CD4-positive, alpha-beta T cell treated with Interleukin-15 for 4 hours (primary cell): ENCODE measurements at regions not wholly inside any gene's neighbourhood (a gene's known extent, or its start where the extent isn't known, plus 50 kb on each side); places are given as distances from the start of the nearest gene placed in this dataset.

Experiments
- DNase-seq: peaks from one replicate; pipeline ENCODE4 v3.0.0-alpha.2; 2020; ENCODE audit warnings: low spot score

DNA sequence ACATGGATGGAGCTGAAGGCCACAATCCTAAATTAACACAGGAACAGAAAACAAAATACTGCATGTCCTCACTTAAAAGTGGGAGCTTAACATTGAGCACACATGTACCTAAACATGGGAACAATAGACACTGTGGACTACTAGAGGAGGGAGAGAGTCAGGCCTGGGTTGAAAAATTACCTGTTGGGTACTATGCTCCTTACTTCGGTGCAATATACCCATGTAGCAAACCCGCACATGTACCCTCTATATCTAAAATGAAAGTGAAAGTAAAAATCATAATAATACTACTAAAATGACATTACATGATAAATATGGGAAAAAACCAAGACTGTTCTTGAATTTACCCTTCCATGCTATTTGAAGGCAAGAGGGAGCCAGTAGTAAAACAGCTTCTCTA is 1273.8 kb upstream of the ADGRB3 start:
- no peak for DNase-seq

DNA sequence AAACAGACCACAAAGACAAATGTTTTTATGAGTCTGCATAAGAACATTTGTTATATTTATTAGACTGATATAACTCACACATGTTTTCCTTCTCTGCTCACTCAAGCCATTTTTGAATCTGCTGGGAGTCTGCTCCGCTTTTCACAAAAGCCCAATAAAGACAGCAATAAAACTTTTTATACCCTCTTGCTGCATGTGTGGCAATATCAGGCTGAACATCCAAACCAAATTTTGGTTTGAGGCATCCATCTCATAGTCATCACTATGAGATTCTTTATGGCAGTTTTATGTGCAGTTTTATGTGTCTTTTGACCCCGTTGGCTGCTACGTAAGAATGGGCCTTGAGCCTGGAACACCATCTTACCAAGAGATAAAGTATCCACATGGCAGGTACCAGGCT is 1276.8 kb upstream of the ADGRB3 start:
- DNase-seq = no peak

DNA sequence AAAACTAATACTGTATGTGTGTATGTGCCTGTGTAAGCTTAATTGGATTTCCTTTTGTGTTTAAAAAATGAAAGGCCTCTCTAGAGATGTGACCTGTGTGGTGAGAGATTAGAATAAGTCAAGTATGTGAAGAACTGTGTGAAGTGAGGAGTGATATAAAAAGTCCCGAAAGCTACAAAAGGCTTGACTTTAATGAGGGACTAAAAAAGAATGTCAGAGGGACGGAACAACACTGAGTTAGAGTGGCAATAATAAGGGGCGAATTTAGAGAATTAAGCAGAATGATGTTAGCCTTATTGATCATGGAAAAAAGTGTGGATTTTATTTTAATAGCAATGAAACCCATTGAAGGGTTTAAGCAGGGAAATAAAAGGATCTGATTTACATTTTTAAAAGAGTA is 1281.2 kb upstream of the ADGRB3 start:
- no peak for DNase-seq

DNA sequence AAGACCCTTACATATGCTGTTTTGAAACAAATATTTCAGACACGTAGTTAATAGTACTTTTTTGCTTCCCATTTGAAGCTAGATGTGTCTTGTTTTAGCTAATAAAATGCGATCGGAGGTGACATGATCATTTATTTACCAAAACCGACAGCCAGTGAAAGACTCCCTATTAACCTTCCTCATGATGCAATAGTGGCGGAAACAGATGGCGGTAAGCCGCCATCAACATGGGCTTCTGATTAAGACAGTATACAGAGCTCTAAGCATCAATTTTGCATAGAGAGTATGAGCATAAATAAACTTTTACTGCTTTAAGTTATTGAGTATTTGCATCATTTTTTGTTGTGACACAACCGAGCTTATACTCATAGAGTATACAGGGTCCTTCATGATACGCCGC is 1282.4 kb upstream of the ADGRB3 start:
- no peak for DNase-seq

DNA sequence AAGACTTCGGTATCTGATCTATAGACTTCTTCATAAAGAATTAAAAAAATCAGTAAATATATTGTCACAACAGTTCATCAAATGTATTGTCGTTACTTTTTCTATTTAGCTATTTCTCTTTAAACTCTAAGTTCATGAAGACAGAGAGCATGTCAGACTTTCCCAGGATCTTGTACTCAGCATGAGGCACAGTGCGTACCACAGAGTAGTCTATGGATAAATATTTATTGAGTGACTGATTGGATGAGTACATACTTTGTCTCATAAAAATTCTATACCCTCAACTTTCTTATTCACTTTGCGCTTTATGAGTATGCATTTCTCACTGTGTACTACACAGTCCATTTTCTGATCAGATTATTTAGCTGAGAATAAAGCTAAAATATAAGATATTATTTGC is 1284.4 kb upstream of the ADGRB3 start:
- no peak for DNase-seq

DNA sequence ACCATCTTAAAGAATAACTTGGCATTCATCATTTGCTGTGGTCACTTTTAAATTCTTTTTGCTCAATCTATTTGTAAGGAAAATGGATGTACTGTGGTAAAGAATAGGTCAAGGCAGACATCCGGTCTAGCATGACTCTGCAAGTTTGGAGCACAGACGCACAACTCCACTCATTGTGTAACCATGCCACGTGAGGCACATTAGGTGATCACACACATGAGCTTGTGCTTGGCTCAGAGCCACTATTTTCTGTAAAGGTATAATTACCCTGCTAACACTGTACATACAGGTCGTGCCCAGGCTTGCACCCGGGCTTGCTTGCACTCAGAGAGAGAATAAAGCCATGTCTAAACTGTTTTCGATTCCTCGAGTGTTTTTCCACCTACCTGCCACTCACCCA is 1289.1 kb upstream of the ADGRB3 start:
- no peak for DNase-seq

DNA sequence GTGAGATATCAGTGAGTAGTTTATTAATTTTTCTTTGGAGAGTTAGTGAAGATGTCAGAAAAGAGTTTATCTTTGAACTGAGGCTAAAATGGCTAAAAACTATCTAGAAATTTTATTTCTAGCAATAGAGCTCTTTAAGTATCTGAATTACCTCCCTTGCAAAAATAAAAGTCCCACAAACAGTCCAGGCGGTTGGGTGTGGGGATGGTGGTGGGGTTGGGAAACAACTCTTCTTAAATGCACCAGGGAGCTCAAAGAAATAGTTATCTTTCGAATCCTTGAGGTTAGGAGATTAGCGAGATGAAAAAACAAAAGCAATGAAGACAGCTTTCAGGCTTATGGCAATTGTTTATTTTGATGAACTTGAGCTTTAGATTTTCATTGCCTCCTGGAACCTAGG is 1299.1 kb upstream of the ADGRB3 start:
- DNase-seq = no peak

DNA sequence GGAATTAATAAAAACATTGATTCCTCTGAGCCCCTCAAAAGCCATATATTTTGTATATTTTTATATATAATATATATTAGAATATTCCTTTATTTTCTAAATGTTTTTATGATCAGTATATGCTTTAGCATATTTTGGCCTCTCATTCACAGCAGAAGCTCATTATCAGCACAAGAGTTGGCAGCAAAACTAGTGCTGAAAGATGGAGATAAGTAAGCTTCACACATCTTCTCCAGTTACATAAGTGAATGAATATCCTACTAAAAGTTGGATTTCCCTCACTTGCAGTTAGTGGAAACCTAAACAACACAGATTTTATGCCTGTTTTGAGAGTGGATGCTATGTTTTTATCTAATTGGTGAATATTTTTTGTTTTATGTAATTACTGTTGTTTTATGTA is 1303.8 kb upstream of the ADGRB3 start:
- DNase-seq = no peak

DNA sequence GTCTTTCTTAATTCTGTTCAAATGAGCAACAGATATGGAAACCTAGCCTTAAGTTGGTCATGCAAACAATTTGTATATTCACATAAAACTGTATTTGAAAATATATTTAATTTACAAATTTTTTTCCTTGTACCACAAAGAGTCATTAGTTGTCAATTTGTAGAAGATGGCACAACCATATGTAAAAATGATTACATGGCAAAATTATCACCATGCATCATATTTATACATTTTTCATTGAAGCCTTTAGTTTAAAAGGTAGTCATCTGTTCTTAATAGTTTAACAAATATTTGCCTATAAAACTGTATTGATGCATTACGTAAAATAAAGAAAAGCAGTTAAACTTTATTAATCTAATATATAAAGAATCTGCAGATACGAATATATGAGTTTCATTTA is 1306.8 kb upstream of the ADGRB3 start:
- no peak for DNase-seq

DNA sequence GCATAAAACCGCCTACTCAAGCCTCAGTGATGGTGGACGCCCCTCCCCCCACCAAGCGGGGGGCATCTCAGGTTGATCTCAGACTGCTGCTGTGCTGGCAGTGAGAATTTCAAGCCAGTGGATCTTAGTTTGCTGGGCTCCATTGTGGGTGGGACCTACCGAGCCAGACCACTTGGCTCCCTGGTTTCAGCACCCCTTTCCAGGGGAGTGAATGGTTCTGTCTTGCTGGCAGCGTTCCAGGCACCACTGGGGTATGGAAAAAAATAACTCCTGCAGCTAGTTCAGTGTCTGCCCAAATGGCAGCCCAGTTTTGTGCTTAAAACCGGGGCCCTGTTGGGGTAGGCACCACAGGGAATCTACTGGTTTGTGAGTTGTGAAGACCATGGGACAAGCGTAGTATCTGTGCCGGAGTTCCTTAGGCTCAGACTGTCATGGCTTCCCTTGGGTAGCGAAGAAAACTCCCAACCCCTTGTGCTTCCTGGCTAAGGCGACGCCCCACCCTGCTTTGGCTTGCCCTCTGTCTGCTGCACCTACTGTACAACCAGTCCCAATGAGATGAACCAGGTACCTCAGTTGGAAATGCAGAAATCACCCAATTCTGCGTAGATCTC is 1334.5 kb upstream of the ADGRB3 start:
- no peak for DNase-seq

DNA sequence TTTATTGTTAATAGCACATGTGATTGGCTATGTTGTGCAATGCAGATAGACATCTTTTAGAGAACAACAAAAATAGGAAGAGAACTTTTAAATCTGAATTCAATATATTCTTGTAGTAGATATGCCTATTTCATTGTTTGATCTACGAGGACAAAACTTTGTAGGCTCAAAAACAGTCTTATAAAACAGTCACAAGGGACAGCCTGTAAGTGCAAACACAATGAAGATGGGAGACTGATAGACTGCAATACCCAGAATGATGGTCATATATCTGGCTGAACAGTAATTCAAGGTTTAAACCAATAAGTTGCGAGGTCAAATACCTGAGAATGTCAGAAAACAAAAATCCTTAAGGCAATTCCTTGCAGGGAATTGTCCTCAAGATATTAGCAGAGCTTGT is 1342.9 kb upstream of the ADGRB3 start:
- DNase-seq = no peak

DNA sequence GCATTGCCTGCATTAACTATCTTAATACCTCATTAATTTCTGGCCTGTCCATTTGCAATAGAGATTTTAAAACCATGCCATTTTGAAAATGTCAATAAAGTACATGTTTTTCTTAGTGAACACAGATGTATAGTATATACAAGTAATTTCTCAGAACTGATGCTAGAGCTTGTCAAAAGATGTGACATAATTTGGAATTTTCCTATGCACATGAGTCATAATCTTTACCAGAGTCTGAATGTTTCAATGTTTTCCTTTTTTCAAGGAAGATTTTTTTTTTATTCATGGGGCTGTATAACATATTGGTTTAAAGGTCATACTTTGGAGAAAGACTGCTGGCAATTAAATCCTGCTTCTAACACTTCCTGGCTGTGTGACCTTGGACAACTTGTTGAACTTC is 1347.5 kb upstream of the ADGRB3 start:
- no peak for DNase-seq

DNA sequence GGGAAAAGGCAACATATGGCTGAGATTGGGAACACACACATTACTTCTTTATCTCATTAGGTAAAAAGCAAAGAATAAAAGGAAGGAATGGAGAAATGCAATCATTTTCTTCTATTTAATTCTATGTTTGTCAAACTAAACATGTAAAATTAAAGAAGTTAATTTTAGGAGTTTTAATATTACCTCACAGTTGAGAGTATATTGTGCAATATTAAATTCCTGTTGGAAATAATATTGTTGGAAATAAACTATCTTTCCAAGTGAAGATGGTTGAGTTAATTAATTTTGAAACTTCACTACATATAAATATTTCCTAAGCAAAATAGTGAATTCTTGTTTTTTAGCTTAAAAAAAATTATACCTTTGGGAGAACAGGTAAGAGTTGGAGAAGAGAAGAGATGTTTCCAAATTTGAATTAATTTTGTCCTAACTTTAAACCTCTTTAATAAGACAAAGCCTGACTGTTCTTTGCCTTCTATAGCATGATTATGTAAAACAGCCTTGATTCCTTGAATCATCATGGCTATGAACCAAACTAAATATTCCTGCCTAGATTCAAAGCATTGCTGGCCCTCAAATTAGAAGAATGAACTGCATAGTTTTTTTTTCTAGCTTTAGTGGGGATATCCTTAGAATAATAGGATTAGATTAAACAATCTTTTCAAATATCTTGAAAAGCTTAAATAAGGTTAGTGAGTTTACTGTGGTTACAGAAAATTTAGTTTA is 1349.1 kb upstream of the ADGRB3 start:
- DNase-seq = no peak

DNA sequence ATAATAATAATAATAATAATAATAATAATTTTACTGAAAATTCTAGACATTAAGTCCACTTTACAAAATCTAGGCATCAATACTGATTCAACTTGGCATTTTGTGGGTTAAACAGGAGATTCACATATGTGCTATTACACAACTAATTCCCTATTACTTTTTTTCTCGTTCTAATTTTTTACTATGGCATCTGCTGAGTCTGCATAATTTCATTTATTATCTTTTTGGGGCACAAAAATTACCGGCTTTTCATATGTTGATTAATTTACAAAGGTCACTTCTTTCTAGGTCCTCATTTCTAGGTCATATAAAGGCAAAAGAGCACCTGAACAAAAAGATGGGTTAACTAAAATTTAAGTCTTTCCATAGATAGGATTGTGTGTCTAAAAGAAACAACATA is 1357.8 kb upstream of the ADGRB3 start:
- no peak for DNase-seq

DNA sequence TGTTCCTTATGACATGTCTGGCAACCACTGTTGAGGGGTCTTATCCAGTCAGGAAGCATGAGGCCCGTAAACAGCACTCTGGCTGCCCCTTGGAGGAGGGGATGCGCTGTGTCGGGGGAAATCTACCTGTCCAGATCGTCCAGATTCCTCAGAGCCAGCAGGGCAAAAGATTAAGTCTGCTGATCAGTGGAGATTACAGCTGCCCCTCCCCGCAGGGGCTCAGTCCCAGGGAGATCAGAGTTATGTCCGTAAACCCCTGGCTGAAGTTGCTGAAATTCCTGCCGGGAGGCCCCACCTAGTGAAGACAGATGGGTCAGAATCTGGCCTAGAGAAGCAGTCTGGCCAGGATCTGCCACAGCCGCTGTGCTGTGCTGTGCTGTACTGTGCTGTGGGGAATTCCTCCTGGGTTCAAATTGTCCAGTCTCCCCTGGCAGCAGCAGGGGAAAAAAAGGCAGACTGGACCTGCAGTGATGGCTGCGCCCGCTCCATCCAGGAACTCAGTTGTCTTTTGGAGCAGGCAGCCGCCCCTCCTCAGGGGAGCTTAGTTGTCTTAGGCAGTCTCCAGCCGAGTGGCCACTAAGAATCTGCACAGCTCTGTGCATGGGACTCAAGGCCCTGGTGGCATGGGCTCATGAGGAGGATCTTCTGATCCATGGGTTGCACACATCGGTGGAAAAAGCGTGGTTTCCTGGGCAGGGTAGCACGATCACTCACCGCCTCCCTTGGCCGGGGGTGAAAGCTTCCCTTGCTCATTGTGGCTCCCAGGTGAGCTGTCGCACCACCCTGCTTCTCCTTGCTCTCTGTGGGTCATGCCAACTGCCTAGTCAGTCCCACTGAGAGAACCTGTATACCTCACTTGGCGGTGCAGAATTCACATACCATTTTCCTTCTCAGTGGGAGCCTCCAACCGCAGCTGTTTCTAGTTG is 1368.8 kb upstream of the ADGRB3 start:
- DNase-seq = no peak

DNA sequence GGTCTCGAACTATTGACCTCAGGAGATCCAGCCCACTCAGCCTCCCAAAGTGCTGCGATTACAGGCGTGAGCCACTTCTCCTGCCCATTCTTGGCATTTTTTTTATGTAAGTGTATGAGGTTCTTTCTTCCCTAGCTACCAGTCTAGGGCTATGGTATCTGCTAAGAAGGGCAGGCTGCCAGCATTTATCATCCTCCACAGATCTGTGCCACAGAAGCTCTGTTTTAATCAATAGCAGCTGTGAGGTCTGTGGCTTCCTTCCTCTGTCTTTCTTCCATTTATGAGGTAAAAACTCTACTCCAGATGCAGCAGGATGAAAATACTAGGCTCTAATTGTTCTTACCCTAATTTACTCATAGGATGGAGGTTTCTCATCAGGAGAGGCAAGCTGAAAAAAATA is 1382.4 kb upstream of the ADGRB3 start:
- no peak for DNase-seq

DNA sequence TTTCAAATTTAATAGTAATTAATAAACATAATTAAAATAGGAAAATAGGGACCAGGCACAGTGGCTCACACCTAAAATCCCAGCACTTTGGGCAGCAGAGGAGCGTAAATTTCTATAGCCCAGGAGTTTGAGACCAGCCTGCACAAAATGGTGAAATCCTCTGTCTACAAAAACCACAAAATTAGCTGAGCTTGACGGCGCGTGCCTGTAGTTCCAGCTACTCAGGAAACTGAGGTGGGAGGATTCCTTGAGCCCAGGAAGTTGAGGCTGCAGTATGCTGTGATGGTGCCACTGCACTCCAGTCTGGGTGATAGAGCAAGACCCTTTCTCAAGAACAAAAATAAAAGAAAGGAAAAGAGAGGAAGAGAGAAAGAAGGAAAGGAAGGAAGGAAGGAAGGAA is 1387.0 kb upstream of the ADGRB3 start:
- no peak for DNase-seq

DNA sequence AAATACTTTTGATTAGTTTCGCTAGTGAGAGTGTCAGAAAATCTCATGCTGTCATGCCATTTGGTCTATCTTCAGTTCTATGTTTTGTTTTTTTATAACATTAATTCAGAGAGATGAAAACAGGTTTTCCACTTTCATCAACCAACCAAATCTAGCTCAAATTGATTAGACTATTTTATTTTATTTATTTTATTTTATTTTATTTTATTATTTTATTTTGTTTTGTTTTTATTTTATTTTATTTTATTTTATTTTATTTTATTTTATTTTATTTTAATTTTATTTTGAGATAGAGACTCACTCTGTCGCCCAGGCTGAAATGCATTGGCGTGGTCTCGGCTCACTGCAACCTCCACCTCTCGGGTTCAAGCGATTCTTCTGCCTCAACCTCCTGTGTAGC is 1391.0 kb upstream of the ADGRB3 start:
- no peak for DNase-seq

DNA sequence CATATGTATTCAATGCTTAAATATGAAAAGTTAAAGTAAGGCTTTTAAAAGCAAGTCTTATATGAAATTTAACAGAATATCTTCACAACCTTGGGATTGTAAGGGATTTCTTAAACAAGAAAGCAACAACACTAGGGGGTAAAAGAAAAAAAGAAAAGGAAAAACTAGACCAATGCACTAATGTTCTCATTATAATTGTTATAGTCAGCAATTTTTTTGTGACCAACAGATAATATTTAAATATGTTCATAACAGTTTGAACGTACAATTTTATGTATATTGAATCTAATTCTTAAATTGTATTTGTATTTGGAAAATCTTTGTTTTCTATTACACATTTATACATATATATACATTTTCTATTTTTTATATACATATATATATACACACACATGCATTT is 1397.8 kb upstream of the ADGRB3 start:
- DNase-seq = no peak

DNA sequence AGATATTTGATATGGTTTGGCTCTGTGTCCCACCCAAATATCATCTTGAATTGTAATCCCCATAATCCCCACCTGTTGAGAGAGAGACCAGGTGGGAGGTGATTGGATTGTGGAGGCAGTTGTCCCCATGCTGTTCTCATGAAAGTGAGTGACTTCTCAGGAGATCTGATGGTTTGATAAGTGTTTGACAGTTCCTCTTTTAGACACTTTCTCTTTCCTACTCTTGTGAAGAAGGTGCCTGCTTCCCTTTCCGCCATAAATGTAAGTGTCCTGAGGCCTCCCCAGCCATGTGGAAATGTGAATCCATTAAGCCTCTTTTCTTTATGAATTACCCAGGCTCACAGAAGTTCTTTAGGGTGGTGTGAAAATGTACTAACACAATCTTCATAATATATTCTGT is 1404.0 kb upstream of the ADGRB3 start:
- no peak for DNase-seq

DNA sequence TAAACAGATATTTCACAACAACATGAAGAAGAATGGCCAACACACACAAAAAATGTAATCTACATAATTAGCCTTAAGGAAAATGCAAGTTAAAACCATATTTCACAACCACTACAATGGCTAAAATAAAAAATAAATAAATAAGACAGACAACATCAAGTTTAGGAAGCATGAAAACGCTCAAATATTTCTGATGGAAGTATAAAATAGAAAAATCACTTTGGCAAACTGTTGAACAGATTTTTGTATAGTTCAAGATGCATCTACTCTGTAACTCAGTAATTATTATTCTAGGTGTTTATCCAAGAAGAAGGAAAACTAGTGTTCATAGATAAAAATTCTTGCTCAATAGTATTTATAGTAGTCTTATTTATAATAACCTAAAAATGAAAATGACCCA is 1410.1 kb upstream of the ADGRB3 start:
- no peak for DNase-seq

DNA sequence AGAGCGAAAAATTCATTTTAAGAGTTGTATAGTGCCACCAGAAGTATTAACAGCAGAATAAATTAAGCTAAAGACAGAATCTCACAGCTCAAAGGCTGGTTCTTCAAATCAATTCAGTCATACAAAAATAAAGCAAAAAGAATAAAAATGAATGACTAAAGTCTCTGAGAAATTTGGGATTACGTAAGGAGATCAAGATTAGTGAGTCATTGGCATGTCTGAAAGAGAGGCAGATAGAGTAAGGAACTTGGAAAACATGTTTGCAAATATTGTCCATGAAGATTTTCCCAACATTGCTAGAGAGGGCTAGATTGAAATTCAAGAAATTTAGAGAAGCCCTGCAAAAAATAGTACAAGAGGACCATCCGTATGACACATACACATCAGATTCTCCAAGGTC is 1413.9 kb upstream of the ADGRB3 start:
- no peak for DNase-seq

DNA sequence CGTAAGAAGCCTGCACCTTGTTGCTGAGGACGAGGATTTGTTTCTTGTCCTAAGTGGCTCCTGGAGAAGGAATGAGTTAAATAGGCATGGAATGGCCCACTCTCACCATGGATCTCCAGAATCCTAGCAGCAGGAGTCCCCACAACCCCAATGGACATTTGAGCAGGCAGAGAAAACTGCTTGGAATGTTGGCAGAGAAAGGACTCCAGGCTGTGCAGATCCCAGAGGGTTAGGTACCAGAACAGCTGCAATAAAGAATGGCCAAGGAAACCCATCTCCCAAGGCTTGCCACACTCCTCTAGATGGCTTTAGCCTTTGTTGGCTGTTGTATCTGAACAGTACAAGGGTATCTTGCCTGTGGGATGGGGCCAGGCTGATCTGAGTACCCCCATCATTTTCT is 1415.7 kb upstream of the ADGRB3 start:
- DNase-seq = no peak
